Ovary (tissue), 3 donors: ENCODE measurements at regions not wholly inside any gene's neighbourhood (a gene's known extent, or its start where the extent isn't known, plus 50 kb on each side); places are given as distances from the start of the nearest gene placed in this dataset.

ENCODE experiments used
- EP300 ChIP-seq: sonication (generic); formaldehyde crosslinking; IDR thresholded peaks from one replicate; pipeline ENCODE4 v1.6.1; 2017; ENCODE audit warnings: antibody characterized with exemption
- POLR2A ChIP-seq: fragments of 450-650 bp; IDR thresholded peaks from one replicate; pipeline ENCODE4 v1.6.1; 2017; ENCODE audit warnings: antibody characterized with exemption, mild to moderate bottlenecking, moderate library complexity
- TF ChIP-seq, protein P1 (sequence below), 3 donors: fragments of 450-650 bp in 2 of 3; fragments of 200-600 bp in 1 of 3; IDR thresholded peaks; one replicate each; pipeline versions ENCODE4 v1.5.1 to v1.8.0; 2016 to 2022; ENCODE audit warnings: antibody characterized with exemption in 3 of 3, mild to moderate bottlenecking in 1 of 3
- donor health status: DM: no; HTN: no; CAD: no.

GRCh38 chr18:60570172-60570571, 197.6 kb upstream of the MC4R start:
- TF ChIP-seq, protein P1, sequence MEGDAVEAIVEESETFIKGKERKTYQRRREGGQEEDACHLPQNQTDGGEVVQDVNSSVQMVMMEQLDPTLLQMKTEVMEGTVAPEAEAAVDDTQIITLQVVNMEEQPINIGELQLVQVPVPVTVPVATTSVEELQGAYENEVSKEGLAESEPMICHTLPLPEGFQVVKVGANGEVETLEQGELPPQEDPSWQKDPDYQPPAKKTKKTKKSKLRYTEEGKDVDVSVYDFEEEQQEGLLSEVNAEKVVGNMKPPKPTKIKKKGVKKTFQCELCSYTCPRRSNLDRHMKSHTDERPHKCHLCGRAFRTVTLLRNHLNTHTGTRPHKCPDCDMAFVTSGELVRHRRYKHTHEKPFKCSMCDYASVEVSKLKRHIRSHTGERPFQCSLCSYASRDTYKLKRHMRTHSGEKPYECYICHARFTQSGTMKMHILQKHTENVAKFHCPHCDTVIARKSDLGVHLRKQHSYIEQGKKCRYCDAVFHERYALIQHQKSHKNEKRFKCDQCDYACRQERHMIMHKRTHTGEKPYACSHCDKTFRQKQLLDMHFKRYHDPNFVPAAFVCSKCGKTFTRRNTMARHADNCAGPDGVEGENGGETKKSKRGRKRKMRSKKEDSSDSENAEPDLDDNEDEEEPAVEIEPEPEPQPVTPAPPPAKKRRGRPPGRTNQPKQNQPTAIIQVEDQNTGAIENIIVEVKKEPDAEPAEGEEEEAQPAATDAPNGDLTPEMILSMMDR (IDR thresholded peaks at IDR 0.05): no peak
- TF ChIP-seq POLR2A (no peak), EP300 (no peak)
